MG63 (cell line): ENCODE measurements at regions not wholly inside any gene's neighbourhood (a gene's known extent, or its start where the extent isn't known, plus 50 kb on each side); places are given as distances from the start of the nearest gene placed in this dataset.
"Not testable (repeated sequence)": the region's sequence is repeated elsewhere in the genome, so short reads cannot be mapped to it uniquely, and the experiment has no call there.

Experiments
- DNase-seq: peaks from one replicate; pipeline ENCODE4 v3.0.0-alpha.2; 2020
- H3K27me3 ChIP-seq: fragments of 250-450 bp; sonication (Bioruptor Pico); 2 replicates; pipeline ENCODE4 v1.5.1; 2020; ENCODE audit warnings: mild to moderate bottlenecking, moderate library complexity
- H3K36me3 ChIP-seq: fragments of 250-450 bp; sonication (Bioruptor Pico); 2 replicates; pipeline ENCODE4 v1.5.1; 2020; ENCODE audit warnings: mild to moderate bottlenecking, moderate library complexity
- H3K4me3 ChIP-seq: fragments of 250-450 bp; sonication (Bioruptor Pico); 2 replicates; pipeline ENCODE4 v1.5.1; 2020; ENCODE audit warnings: mild to moderate bottlenecking, moderate library complexity
- H3K9me3 ChIP-seq: fragments of 250-450 bp; sonication (Bioruptor Pico); 2 replicates; pipeline ENCODE4 v1.5.1; 2020; ENCODE audit warnings: mild to moderate bottlenecking, moderate library complexity

DNA sequence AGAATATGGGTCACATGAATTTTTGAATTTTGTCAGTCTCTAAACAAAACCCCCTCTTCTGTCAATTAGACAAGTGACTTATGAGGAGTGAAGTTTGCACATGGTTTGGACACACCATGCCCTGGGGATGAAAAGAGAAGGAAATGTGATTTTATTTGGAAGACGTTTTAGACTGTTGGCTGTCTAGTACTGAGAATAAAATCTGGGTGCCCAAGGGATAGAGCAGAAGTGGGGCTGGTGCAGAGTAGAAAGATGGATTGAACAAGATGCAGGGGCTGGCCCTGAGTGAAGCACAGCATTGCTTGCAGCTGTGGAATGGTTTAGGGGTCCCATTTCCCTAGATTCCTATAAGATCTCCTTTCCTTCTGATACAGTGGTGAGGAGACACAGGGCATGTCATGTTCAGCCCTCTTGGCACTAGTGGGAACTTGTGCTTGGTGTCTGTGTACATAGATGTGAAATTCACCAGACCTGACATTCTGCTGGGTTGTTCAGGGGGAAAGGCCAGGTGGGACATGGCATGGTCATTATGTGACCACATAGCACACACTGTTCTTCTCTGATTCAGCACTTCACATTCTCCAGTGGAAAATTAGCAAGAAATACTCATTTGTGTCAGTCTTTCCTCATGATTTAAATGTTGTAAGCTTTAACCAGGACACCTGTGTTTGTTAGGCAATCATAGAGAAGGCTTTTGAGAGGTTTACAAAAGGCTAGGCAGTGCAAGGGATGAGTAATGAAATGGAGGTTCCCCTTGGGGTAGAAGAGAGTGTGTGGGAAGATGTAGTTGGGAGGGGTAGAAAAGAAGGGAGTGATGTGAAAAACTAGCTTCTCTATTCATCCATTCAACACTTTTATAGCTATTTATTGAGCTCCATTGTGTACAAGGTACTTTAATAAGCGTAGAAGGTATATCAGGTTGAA lies 202.3 kb upstream of the IGF1 start:
- no peak for DNase-seq
- Histone ChIP-seq H3K36me3 (no peaks in the 10 kb centered on the region), H3K9me3 (no peaks in the 10 kb centered on the region), H3K4me3 (no peak overlapping the region), H3K27me3 (no peaks in the 10 kb centered on the region)

GRCh38 chr12:102681747-102682146 lies 201.4 kb upstream of the IGF1 start:
- no peak for DNase-seq
- Histone ChIP-seq H3K4me3 (no peak overlapping the region), H3K36me3 (no peaks in the 10 kb centered on the region)

GRCh38 chr12:102681309-102681708 lies 200.9 kb upstream of the IGF1 start:
- Histone ChIP-seq H3K9me3 (no peaks in the 10 kb centered on the region), H3K27me3 (no peaks in the 10 kb centered on the region), H3K36me3 (no peaks in the 10 kb centered on the region), H3K4me3 (no peak overlapping the region)
- no peak for DNase-seq

More at GRCh38 chr12:102681747-102682146, 201.4 kb upstream of the IGF1 start:
- Histone ChIP-seq H3K27me3 (no peaks in the 10 kb centered on the region), H3K9me3 (no peaks in the 10 kb centered on the region)

DNA sequence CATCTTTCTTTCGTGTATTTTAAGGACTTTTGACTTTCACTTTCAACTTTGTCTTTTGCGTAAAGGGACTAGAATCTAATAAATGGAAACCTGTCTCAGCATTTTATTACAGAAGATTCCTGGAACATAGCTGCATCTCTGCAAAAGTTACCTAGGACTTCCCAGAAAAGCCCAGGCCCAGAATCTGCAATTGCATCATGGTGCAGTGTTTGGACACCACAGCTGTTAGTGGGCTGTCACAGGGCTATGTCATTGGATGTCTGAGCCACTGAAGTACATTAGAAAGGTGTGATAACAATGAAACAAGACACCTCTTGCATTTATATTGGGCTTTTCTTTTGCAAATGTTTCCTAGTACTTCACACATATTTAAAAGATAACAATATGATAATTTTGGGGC lies 199.9 kb upstream of the IGF1 start:
- DNase-seq, result no peak
- Histone ChIP-seq H3K4me3 (no peak overlapping the region), H3K27me3 (no peaks in the 10 kb centered on the region), H3K36me3 (no peaks in the 10 kb centered on the region), H3K9me3 (no peaks in the 10 kb centered on the region)

DNA sequence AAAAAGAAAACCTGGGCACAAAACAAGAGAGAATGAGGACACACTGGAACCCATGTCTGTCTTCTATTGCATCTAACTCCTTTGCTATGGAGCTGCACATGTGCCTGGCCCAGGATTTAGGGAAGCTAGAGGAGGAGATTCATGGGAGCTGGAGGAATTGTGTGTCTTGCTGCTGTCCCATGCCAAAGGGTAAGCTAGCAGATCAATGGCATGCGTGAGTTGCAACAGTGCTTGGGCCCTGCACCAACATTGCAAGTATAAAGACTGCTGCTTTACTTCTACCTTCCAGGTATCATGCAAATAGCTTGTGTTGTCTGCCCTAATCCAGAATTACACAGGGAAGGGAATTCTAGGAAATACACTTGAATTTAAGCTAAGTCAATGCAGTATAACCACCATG lies 196.4 kb upstream of the IGF1 start:
- Histone ChIP-seq H3K9me3 (0 out of 2 replicates have a peak, but pooled peaks cover 2% of the 10 kb centered on the region), H3K36me3 (no peaks in the 10 kb centered on the region), H3K4me3 (no peak overlapping the region), H3K27me3 (no peaks in the 10 kb centered on the region)
- no peak for DNase-seq

DNA sequence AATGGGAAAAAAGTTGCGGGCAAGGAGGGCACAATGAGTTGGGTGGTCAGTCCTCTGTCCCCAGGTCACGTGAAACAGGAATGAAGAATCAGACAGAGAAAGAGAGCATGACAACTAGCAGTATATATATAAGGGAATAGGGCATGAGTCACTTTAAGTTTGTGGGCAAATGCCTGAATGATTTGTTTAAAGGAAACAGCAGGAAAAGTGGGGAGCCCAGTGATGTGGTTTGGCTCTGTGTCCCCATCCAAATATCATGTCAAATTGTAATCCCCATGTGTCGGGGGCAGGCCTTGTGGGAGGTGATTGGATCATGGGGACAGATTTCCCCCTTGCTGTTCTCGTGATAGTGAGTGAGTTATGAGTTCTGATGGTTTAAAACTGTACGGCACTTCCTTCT lies 195.3 kb upstream of the IGF1 start:
- Histone ChIP-seq H3K9me3 (0 out of 2 replicates have a peak, but pooled peaks cover 2% of the 10 kb centered on the region), H3K4me3 (no peak overlapping the region), H3K27me3 (no peaks in the 10 kb centered on the region), H3K36me3 (no peaks in the 10 kb centered on the region)
- peak; percentile 21 for DNase-seq

DNA sequence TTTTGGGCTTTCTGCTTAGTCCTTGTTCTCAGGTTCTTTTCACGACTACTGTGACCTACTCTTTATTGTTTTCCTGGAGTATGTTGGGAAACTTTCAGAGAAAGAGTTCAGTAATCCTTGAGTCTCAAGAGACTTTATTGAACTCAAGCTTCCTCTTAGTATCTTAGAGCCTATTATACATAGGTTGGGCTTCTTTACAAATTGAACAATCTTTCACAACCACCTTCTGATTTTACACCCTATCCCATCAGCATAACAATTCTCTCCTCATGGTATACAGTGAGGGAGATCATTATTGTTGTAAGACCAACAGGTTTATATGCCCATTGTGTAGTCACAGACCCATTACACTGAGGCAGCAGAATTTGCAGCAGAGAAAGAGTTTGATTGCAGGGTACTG lies 193.2 kb upstream of the IGF1 start:
- DNase-seq, result no peak
- no peak overlapping the region for H3K4me3 ChIP-seq
- H3K27me3 ChIP-seq, result no peaks in the 10 kb centered on the region
- 0 out of 2 replicates have a peak, but pooled peaks cover 2% of the 10 kb centered on the region for H3K9me3 ChIP-seq
- no peaks in the 10 kb centered on the region for H3K36me3 ChIP-seq

DNA sequence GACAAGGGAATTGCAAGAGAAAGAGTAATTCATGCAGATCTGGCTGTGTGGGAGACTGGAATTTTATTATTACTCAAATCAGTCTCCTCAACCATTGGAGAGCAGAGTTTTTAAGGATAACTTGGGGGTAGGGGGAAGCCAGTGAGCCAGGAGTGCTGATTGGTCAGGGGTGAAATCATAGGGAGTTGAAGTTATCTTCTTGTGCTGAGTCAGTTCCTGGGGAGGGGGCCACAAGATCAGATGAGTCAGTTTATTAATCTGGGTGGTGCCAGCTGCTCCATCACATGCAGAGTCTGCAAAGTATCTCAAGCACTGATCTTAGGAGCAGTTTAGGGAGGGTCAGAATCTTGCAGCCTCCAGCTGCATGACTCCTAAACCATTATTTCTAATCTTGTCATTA lies 191.8 kb upstream of the IGF1 start:
- H3K4me3 ChIP-seq, H3K36me3 ChIP-seq, H3K9me3 ChIP-seq, H3K27me3 ChIP-seq: not testable (repeated sequence)
- DNase-seq, result peak; percentile 31

- Histone ChIP-seq H3K4me3 (no peak overlapping the region), H3K27me3 (no peaks in the 10 kb centered on the region), H3K36me3 (no peaks in the 10 kb centered on the region), H3K9me3 (0 out of 2 replicates have a peak, but pooled peaks cover 2% of the 10 kb centered on the region)
- DNase-seq, result no peak
These were observed 188.7 kb upstream of the IGF1 start for GRCh38 chr12:102669056-102669455.

GRCh38 chr12:102666176-102666575 lies 185.8 kb upstream of the IGF1 start:
- not testable (repeated sequence) for DNase-seq, H3K36me3 ChIP-seq, H3K9me3 ChIP-seq

DNA sequence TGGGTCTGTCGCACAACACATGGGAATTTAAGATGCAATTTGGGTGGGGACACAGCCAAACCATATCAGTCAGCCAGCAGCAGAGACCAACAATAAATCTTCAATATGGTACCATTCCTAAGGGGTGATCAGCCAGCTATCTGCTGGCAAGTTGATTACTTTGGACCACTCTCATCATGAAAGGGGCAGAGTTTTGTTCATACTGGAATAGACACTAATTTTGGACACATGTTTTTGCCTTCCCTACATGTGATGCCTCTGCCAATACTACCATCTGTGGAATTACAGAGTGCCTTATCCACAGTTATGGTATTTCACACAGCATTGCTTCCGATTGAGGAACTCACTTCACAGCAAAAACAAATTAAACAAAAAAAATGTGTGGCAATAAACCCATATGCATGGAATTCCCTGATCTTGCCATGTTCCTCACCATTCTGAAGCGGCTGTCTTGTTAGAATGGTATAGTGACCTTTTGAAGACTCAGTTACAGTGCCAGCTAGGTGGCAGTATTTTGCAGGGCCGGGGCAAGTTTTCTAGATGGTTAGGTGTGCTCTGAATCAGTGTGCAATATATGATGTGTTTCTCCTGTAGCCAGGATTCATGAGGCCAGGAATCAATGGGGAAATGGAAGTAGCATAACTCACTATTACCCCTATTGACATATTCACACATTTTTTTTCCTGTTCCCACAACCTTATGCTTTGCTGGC lies 179.0 kb upstream of the IGF1 start:
- no peak overlapping the region for H3K4me3 ChIP-seq
- DNase-seq, result no peak
- H3K9me3 ChIP-seq, result no peaks in the 10 kb centered on the region
- H3K36me3 ChIP-seq, result no peaks in the 10 kb centered on the region
- no peaks in the 10 kb centered on the region for H3K27me3 ChIP-seq

More at GRCh38 chr12:102666176-102666575, 185.8 kb upstream of the IGF1 start:
- not testable (repeated sequence) for H3K27me3 ChIP-seq, H3K4me3 ChIP-seq

- no peak overlapping the region for H3K4me3 ChIP-seq
- H3K27me3 ChIP-seq, result no peaks in the 10 kb centered on the region
- no peaks in the 10 kb centered on the region for H3K36me3 ChIP-seq
- H3K9me3 ChIP-seq, result no peaks in the 10 kb centered on the region
- DNase-seq, result no peak
These were observed 173.0 kb upstream of the IGF1 start for GRCh38 chr12:102653406-102653805.

GRCh38 chr12:102652645-102653313 lies 172.4 kb upstream of the IGF1 start:
- no peaks in the 10 kb centered on the region for H3K9me3 ChIP-seq
- no peak overlapping the region for H3K4me3 ChIP-seq
- no peaks in the 10 kb centered on the region for H3K36me3 ChIP-seq
- H3K27me3 ChIP-seq, result no peaks in the 10 kb centered on the region
- DNase-seq, result no peak

DNA sequence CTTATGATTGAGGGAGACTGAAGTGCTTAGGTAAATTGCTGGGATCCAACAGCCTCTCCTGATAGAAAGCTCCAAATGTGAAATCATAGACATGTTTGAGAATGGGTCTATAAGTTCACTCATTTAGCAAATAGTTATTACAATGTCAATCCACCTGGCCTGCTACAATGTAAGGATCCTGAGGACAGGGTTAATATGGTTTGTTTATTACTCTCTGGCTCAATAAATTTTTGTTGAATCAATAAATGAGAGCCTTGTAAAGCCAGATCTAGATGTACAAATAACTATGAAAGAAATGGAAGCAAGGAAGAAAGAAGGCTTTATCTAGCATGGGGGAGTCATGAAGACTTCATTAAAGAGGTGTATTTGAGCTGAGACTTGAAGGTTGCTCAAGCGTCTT lies 165.6 kb upstream of the IGF1 start:
- H3K27me3 ChIP-seq, result no peaks in the 10 kb centered on the region
- no peak overlapping the region for H3K4me3 ChIP-seq
- no peaks in the 10 kb centered on the region for H3K36me3 ChIP-seq
- H3K9me3 ChIP-seq, result no peaks in the 10 kb centered on the region
- DNase-seq, result no peak

- H3K9me3 ChIP-seq, result no peaks in the 10 kb centered on the region
- H3K27me3 ChIP-seq, result no peaks in the 10 kb centered on the region
- H3K4me3 ChIP-seq, result no peak overlapping the region
- H3K36me3 ChIP-seq, result no peaks in the 10 kb centered on the region
- DNase-seq, result no peak
These were observed 163.7 kb upstream of the IGF1 start for GRCh38 chr12:102643879-102644575.

DNA sequence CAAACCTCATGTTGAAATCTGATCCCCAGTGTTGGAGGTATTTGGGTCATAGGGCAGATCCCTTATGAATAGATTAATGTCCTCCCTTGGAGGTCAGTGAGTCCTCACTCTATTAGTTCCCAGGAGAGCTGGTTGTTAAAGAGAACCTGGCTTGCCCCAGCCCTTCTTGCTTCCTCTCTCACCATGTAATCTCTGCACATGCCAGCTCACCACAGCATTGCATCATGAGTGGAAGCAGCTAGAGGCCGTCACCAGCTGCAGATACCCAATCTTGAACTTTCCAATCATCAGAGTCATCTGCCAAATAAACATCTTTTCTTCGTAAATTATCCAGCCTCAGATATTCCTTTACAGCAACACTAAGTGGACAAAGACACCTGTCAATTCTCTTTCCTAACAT lies 161.8 kb upstream of the IGF1 start:
- no peak overlapping the region for H3K4me3 ChIP-seq
- DNase-seq, result no peak
- H3K9me3 ChIP-seq, result no peaks in the 10 kb centered on the region
- no peaks in the 10 kb centered on the region for H3K27me3 ChIP-seq
- H3K36me3 ChIP-seq, result no peaks in the 10 kb centered on the region

DNA sequence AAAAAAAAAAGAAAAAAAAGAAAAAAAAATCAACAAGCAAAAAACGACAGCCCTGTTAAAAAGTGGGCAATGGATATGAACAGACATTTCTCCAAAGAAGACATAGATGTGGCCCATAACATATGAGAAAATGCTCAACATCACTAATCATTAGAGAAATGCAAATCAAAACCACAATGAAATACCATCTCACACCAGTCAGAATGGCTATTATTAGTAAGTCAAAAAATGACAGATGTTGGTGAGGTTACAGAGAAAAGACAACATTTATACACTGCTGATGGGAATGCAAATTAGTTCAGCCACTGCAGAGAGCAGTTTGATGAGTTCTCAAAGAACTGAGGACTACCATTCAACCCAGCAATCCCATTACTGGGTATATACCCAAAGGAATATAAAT lies 160.3 kb upstream of the IGF1 start:
- DNase-seq, result not testable (repeated sequence)

More for the DNA sequence above, 160.3 kb upstream of the IGF1 start:
- not testable (repeated sequence) for H3K27me3 ChIP-seq, H3K36me3 ChIP-seq, H3K9me3 ChIP-seq, H3K4me3 ChIP-seq
